GM21786 (cell line): ENCODE measurements at regions not wholly inside any gene's neighbourhood (a gene's known extent, or its start where the extent isn't known, plus 50 kb on each side); places are given as distances from the start of the nearest gene placed in this dataset.

ENCODE experiments used
- ATAC-seq: cut with Tn5 transposase; IDR thresholded peaks from one replicate; pipeline ENCODE4 v1.9.1; 2021; ENCODE audit not compliant: unreplicated experiment

DNA sequence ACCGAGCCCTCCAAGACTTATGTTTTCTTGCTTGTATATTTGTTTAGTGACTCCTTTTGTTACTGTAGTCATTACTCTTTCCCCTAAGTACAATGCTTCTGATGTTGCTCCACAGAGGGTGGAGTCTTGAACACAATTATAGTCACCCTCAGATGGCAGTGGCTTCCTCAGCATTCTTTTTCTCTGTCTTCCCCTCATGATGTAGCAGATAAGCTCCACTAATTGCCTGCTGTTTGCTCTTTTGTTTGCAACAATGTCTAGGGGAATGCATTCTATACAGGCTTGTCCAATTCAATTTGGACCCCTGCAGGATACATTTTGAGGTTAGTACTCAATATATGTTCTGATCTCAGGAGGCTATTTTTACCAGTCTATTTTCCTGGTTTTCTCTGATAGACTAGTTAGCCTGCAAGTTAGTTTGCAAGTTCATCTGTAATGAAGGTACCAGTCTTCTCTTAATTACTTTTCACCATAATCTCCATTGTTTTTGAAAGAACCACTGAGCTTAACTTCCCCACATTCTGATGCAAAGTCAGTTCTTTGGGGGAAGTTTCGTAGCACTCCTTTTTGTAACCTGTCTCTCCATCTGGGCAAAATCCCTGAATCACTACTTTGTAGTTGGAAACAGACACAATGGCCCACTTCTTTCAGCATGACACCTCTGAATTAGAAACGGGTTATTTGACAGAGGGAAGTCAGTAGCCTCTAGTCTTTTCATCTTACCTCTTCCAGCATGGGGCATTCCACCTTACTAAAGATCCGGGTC is 1509.2 kb downstream of the CDH11 start:
- ATAC-seq: no peak

DNA sequence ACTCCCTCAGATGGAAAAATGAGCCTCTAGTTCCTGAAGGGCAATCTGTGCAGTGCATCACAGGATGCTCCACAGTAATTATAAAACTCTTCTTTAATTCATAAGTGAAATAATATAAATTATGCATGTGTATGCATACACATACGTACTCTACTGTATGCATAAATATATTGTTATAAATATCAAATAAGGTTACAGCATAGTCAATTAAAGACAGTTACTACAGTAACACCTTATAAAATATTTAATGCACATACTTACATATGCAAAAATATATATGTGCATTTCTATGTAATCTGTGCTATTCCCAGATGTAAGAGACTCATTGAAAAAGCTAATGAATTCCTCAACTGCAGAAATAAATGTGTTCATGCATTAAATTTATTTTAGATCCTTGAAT is 1515.1 kb downstream of the CDH11 start:
- no peak for ATAC-seq

DNA sequence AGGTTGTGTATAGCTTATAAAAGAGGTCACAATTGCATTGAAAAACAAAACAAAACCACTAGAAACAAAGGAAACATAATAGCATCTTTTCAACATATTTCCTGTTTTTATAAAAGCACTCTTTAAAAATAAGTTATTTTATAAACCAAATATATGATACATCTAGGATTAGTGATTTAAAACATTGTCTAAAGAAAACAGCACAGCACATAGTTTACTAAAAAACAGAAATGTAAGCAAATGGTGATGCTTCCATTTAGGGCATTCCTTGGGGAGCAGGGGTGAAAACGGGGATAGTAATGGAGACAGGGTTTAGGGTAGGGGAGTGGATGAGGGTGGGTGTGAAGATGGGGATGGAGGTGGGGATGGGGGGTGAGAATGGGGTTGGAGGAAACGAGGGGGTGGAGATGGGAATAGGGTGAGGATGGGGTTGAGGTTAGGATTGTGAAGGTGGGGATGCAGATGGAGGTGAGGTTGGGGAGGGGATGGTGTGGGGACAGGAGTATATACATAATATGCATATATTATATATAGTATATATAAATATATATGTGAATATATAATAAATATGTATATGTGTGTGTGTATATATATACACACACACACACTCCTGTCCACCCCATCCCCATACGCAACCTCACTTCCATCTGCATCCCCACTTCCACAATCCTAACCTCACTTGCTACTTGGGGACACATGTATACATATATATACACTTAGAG is 1519.5 kb downstream of the CDH11 start:
- ATAC-seq: no peak

DNA sequence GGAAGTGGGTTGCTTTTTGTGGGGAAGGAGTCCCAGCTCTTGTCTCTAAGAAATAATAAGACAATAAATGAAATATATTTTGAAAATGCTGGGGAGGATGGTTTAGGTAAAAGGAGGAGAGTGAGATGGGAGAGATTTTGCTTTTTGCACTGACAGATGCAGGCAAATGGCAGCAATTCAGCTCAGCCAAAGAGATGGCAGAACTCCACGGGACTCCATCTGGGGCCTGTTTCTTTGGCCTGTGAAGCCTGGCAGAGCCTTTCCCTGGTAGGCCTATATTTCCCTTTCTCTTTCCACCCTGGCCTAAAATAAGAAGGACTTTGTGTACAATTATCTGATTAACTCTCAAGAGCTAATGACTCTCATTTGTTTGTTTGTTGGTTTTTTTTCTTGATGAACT is 1525.1 kb downstream of the CDH11 start:
- ATAC-seq: no peak

DNA sequence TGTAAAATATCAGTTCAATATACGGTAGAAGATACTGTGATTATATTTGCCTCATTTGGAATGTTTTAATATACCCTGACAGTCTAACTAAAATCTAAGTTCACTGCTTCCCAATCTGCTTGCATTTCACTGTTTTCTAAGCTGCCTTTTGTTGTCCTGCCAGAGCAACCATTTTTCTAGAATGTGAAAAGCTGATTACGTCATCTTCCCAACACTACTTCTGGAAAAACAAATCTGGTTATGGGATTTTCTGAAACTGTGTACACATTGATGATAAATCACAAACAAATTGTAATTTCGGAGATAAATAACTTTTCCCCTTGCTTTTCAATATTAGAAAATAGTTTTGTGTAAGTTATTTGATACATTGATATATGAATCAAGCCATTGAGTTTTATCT is 1529.0 kb downstream of the CDH11 start:
- no peak for ATAC-seq

DNA sequence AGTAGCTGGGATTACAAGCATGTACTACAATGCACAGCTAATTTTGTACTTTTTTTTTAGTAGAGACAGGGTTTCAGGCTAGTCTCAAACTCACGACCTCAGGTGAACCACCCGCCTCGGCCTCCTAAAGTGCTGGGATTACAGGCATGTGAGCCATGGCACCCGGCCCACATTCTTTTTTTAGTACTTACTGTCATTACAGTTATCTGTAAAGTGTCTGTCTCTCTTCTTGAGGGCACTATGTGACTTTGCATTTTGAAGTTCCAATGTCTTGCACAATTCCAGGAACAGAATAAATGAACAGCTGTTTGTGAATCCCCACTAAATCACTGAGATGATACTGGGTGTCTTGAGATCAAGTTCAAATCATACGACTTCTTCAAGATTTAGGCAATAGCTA is 1540.3 kb downstream of the CDH11 start:
- ATAC-seq: no peak

DNA sequence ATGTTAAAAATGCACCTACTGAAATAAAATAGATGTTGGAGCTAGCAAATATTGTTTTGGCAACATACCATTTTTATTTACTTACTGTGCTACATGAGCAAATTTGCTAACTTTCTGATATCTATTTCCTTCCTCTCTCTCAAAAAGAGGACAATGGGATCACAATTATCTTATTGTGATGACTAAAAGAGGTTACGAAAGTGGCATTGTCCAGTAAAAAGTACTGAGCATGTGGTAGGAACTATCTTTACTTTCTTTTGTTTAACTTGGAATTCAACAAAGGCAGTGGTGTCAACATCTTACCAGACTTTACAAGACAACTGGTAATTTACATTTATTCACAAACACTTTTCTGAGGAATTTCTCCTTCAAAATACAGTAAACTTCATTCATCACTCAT is 1542.6 kb upstream of the CDH8 start:
- no peak for ATAC-seq

DNA sequence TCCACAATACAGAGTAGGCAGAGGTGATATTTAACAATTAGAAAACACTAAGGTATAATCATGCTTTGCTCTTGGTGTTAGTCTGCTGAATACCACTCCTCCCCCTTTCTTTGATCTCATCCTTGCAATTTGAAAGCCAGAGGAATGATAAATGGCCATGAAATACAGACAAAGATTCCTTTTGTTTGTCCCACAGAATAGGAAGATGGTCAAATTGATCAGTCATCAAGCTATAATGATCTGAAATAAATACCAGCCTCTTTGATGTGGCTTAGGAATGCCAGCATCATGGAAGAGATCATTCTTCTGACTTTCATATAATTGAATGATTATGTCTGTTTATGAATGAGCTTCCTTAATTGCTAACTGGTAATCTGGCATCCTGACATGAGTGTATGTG is 1541.7 kb upstream of the CDH8 start:
- ATAC-seq: no peak

DNA sequence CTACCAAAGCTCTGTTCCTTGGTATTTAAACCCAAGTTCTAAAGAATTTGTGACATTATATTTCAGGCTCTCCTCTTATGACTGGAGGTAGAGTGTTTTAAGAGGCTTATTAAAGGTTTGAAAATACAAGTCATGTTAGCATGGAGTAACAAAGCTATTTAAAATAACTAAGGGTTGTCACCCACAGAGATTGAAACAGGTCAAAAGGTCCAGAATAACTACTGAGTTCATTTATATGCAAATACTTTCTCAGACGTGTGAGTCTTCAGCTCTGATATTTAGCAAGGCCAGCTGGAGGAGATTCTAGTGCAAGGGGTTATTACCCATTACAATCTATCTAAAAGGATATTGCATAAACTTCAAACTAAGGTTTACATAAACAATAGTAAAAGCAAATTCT is 1538.8 kb upstream of the CDH8 start:
- no peak for ATAC-seq

DNA sequence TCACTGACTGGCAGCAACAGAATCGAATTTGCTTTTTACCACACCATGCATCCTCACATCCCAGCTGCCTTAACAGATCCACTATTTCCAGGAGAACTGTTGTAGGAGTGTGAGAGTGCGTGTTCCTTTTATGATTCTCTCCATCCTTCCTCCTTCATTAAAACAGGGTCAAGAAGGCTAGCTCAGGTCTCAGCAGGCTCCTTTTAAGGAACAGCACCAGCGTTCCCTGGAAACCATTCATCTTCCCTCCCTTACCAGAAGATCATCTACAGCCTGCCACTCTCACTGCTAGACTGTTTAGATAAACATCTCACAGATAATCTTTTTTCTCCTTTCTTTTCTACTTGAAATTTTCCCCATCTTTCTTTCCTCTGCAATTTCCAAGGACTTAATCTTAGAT is 1531.9 kb upstream of the CDH8 start:
- no peak for ATAC-seq

DNA sequence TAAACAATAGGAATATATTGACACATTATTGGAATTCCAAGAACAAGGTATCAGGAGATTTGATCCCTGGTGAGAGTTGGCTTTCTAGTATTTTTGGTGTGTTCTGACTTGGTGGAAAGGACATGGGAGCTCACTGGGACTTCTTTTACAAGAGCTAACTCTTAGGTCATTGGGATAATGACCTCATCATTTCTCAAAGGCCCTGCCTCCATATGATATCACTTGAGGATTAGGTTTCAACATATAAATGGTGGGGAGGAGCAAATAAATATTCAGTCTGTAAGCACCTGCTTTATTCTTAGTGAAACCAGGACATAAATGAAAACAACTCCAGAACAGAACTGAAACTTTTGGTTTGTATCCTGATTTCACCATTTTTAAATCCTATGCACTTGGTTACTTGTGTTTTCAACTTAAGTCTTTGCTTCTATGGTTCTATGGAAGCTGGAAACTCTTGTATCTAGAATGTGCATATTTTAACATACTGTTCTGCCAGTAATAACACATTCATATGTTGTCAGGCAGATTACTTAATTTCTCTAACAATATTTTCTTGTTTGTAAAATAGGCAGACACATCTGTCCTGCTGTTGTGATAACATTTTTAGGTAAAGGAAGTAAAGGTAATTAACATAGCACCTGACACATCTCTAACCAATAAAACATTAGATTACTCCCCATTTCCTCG is 1527.7 kb upstream of the CDH8 start:
- ATAC-seq: no peak

DNA sequence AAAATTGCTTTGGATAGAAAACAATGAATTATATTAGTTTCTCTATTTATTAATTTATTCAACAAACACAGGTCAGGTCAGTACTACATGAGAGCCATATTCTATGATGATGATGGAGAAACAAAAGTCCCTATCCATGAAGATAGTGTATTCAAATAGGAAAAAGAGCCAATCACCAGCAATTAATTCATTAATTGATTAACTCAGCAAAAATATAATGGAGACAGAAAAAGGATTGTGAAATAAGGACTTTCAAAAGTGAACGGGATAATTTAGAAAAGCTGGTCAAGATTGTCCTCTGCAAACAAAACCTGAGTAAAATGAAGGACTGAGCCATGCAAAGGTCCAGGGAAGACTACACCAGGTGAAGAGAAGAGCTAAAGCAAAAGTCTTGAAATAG is 1517.7 kb upstream of the CDH8 start:
- no peak for ATAC-seq

DNA sequence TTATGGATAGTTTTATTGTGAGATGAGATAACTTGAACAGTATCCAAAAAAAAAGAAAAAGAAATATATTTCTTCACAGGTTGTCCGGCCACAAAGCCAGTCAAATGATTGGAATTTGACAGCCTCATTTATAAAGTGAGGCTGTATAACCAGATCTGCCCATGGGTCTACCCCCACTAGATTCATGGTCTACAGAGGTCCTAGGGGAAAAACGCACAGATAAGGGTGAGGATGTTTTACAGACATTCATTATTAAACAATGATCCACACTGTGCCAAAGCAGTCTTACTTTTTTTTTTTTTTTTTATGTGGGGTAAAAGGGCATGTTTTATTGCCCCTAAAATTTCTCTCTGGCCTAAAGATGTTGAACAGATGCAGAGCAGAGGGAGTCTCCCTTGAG is 1503.0 kb upstream of the CDH8 start:
- ATAC-seq: no peak

DNA sequence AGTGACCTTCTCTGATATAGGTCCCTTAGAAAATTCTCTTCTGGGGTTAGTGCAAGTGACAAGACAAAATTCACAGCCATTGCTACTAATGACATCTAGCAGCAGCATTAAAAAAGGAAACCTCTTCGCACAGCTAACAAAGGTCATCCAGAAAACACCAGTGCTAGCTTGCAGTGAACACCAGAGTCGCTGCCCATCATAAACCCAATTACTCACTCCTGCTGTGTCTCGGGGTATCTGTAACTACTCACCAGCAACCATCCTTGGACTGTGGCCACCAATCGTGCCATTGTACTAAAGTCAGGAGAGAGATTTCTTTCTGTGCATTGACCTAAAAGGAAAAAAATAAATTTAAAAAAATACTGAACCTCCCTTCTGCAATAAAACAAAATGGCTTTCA is 1494.7 kb upstream of the CDH8 start:
- no peak for ATAC-seq

DNA sequence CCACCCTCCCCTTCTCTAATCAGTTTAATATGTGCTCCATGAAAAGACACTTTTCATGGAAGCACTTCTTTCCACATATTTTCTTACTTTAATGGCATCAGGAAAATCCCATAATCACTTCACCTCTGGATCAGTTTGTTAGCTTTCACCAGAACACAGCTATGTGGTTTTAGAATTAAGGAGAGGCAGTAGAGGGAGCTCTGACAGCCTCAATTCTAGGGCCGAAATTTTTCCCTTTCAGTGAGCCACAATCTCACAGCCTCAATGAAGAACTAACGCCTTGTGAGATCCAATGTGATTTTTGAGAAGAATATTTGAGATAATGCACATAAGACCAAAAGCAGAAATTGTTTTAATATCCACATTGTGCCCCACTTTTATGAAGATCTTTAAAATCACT is 1494.0 kb upstream of the CDH8 start:
- ATAC-seq: no peak

DNA sequence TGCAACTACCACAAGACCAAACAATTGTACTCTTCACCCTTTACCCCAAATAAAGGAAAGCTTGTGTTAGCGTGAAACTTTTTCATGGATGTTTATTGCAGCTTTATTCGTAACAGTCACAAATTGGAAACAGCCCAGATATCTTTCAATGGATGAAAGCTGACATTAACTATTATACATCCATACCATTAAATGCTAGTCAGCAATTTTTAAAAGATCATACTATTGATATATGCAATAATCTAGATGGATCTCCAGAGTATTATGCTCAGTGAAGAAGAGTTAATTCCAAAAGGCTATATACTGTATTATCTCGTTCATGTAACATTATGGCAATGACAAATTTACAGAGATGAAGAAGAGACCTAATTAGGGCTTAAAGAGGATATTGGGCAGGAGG is 1491.2 kb upstream of the CDH8 start:
- ATAC-seq: no peak

DNA sequence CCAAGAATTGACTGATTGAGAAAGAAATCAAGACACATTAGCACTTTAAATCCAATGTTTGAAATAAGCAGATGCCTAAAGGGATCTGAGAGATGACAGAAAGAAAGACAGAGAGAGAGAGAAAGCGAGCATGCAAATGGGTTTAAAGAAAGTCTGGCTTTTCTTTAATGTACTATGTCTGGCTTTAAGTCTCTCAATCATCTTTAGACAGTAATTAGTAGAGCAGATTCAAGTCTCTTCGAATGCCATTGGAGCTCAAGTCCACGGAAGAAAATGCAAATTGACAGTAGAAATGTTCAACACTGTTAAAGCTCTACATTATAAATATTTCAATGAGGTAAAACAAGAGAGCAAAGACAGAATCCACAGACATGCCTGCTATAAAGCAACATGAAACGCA is 1480.2 kb upstream of the CDH8 start:
- no peak for ATAC-seq

DNA sequence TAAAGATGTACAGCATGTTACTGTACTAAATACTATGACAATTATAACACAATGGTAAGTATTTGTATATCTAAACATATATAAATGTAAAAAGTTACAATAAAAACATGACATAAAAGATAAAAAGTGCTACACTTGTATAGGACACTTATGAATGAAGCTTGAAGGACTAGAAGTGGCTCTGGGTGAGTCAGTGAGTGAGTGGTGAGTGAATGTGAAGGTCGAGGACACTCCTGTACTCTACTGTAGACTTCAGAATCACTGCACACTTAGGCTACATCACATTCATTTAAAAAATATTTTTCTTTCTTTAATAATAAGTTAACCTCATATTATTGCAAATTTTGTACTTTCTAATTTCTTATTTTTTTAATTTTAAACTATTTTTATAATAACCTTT is 1476.7 kb upstream of the CDH8 start:
- ATAC-seq: no peak

DNA sequence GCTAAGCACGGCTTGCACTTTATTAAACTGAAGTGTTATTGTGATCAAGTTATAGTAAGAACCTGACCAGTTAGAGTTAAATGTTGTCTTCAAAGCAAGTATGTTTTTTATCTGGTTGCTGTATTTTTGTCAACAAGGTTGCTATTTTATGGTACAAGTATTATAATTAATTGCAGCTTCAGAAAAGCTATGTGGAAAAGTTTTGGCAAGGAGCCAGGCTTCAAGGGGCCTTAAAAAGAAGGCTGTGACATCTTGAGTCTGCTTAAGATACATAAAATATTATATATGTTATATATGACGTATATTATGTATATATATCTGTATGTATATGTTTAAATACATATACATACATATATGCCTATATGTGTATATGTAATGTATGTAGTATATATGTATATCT is 1461.2 kb upstream of the CDH8 start:
- ATAC-seq: no peak

DNA sequence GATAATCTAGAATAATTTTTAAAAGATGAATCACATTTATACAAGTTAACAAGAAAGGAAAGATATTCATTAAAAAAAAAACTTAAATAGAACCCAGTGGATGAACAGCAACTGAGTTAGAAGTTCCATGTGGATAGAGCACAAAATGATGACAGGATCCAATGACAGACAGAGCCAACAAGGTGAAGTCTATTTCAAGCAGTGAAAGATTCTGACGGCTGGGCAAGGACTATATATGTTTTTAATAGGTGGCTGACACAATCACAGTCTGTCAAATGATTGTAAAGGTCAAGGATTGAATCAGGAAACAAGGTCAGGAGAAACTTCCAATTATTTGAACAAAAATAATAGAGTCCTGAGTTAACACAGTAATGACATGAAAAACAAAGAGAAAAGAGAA is 1460.0 kb upstream of the CDH8 start:
- no peak for ATAC-seq

DNA sequence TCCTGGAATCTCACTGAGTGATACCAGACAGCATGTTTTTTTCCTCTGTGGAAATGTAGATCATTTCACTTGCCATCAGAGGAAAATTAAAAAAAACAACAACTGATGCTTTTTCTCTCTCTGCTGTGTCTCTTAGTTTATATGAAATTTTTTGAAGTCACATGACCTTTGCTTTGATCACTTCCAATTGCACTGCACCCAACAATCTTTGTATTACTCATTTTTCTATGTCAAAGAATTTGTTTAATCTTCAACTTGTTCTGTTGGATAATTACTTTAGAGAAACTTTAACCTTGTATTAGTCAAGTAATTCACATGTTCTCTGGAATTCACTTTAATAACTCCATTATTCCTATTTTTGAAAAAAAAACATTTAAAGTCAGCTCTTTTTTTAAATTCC is 1452.7 kb upstream of the CDH8 start:
- ATAC-seq: no peak

DNA sequence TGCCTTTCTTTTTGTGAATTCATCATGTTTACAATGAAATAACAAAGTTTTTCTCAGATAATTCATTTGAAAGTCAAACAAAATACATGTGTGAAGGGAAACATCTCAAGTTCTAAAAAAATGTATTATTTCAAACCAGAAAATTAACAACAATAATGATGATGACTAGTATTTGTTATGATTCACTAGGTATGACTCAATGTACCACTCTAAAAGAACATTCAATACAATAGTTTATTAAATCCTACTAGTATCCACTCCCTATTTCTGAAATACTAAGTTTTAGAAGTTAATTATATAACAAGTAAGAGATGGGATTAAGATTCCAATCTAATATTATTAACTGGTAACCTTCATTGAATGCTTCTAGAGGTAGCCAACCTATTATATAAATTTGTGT is 1444.8 kb upstream of the CDH8 start:
- no peak for ATAC-seq
